Upper lobe of left lung (tissue), 6 donors: ENCODE measurements at regions not wholly inside any gene's neighbourhood (a gene's known extent, or its start where the extent isn't known, plus 50 kb on each side); places are given as distances from the start of the nearest gene placed in this dataset.

Source experiments
- ATAC-seq, 2 donors: fragments of 200-7000 bp; cut with Tn5 transposase; one replicate each; pipeline ENCODE4 v1.9.1; 2022; ENCODE audit warnings: mild to moderate bottlenecking in 2 of 2, moderate library complexity in 2 of 2; ENCODE audit not compliant: low FRiP score in 2 of 2
- DNase-seq, 2 donors: peaks; one replicate each; pipeline ENCODE4 v3.0.0-alpha.2; 2019 to 2020
- H3K27ac ChIP-seq, 4 donors: fragments of 200-600 bp; sonication (generic); one replicate each; pipeline ENCODE4 v1.5.1; 2016 to 2019
- H3K27me3 ChIP-seq, 4 donors: fragments of 200-600 bp; sonication (generic); one replicate each; pipeline ENCODE4 v1.5.1; 2017 to 2019
- H3K36me3 ChIP-seq, 4 donors: fragments of 200-600 bp; sonication (generic); one replicate each; pipeline ENCODE4 v1.5.1; 2016 to 2019
- H3K4me1 ChIP-seq, 4 donors: fragments of 200-600 bp; sonication (generic); one replicate each; pipeline ENCODE4 v1.5.1; 2018 to 2019
- H3K4me3 ChIP-seq, 4 donors: fragments of 200-600 bp; sonication (generic); one replicate each; pipeline ENCODE4 v1.5.1; 2017 to 2019; ENCODE audit warnings: mild to moderate bottlenecking in 2 of 4, moderate library complexity in 1 of 4
- H3K9me3 ChIP-seq, 4 donors: fragments of 200-600 bp; sonication (generic); one replicate each; pipeline ENCODE4 v1.5.1; 2018 to 2019
- EP300 ChIP-seq, 4 donors: sonication (generic); formaldehyde crosslinking; IDR thresholded peaks; one replicate each; pipeline ENCODE4 v1.5.1; 2017; ENCODE audit warnings: antibody characterized with exemption in 4 of 4, control low read depth in 2 of 4
- POLR2A ChIP-seq, 4 donors: fragments of 450-650 bp; IDR thresholded peaks; one replicate each; pipeline ENCODE4 v1.5.1; 2016 to 2017; ENCODE audit warnings: antibody characterized with exemption in 4 of 4, mild to moderate bottlenecking in 2 of 4
- POLR2AphosphoS5 ChIP-seq, 2 donors: sonication (generic); formaldehyde crosslinking; IDR thresholded peaks; one replicate each; pipeline ENCODE4 v1.5.1; 2017; ENCODE audit warnings: antibody characterized with exemption in 2 of 2
- WGBS, 2 donors: methylation state at CpG; one replicate each; pipeline ENCODE4 v1.1.5; 2017 to 2018; 5-methylcytosine and 5-hydroxymethylcytosine counted together
- TF ChIP-seq, protein P1 (sequence below), 6 experiments: fragments of 450-650 bp in 4 of 6; fragments of 200-600 bp in 2 of 6; sonication (generic) in 2 of 6; IDR thresholded peaks; one replicate each; pipeline ENCODE4 v1.5.1; 2016 to 2019; ENCODE audit warnings: antibody characterized with exemption in 6 of 6
- donor health status: DM: no; HTN: no; CAD: no; lungs with moderate emphysema.
- donor health status: DM: no; HTN: yes; CAD: no; lungs with severe emphysema.

DNA sequence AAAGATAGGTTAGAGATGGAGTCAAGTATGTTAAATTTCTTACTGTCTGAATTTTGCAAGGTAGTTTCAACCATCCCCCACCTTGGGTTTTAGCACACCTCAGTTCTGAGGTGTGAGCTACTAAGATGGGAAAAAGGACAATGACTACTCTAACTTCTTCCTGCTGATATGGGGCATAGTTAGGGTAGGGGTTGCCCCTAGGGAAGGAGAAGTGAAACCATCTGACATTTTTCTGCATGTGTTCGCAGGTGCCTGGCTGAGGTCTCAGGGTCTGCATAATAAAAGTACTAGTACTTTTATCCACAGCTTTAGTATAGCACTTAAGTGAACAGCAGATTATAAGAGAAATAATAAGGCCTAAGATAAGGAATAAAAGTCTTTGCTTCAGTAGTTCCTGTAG, 129.5 kb upstream of the CYSLTR1 start:
- H3K27me3 ChIP-seq, result no peaks in the 10 kb centered on the region
- no peaks in the 10 kb centered on the region for H3K36me3 ChIP-seq
- DNase-seq (no peak), ATAC-seq (no peak)
- TF ChIP-seq EP300 (IDR thresholded peaks at IDR 0.05), result no peak
- TF ChIP-seq, protein P1, sequence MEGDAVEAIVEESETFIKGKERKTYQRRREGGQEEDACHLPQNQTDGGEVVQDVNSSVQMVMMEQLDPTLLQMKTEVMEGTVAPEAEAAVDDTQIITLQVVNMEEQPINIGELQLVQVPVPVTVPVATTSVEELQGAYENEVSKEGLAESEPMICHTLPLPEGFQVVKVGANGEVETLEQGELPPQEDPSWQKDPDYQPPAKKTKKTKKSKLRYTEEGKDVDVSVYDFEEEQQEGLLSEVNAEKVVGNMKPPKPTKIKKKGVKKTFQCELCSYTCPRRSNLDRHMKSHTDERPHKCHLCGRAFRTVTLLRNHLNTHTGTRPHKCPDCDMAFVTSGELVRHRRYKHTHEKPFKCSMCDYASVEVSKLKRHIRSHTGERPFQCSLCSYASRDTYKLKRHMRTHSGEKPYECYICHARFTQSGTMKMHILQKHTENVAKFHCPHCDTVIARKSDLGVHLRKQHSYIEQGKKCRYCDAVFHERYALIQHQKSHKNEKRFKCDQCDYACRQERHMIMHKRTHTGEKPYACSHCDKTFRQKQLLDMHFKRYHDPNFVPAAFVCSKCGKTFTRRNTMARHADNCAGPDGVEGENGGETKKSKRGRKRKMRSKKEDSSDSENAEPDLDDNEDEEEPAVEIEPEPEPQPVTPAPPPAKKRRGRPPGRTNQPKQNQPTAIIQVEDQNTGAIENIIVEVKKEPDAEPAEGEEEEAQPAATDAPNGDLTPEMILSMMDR (IDR thresholded peaks at IDR 0.05), result no peak
- no peak for TF ChIP-seq POLR2AphosphoS5 (IDR thresholded peaks at IDR 0.05)
- no peak for TF ChIP-seq POLR2A (IDR thresholded peaks at IDR 0.05)
- peaks cover 0 to 5% (median 0%) of the 10 kb centered on the region in 4 donors for H3K9me3 ChIP-seq
- no peak overlapping the region for H3K4me3 ChIP-seq
- WGBS, 2 donors, result 76 to 83% methylated on average over 1 of the region's 1 CpG
- no peak overlapping the region for H3K27ac ChIP-seq
- H3K4me1 ChIP-seq, result no peaks in the 10 kb centered on the region

DNA sequence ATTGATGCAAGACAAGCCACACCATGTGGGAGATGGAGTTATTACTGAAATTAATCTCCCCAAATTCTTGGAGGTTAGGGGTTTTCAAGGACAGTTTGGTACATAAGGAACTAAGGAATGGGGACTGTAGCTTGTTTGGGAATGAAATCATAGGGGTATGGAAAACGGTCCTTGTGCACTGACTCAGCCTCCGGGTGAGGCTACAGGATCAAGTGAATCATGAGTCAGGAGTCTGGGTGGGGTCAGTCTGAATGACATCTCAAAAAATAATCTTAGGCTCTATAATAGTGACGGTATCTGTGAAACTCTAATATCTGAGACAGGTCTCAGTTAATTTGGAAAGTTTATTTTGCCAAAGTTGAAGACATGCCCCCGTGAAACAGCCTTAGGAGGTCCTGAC, 128.5 kb upstream of the CYSLTR1 start:
- TF ChIP-seq POLR2AphosphoS5 (IDR thresholded peaks at IDR 0.05) (no peak), EP300 (IDR thresholded peaks at IDR 0.05) (no peak), POLR2A (IDR thresholded peaks at IDR 0.05) (no peak)
- TF ChIP-seq, protein P1 (IDR thresholded peaks at IDR 0.05), result no peak
- DNase-seq, result no peak
- WGBS, 2 donors, result 73 to 80% methylated on average over 3 to 4 of the region's 4 CpGs
- no peak overlapping the region for H3K27ac ChIP-seq
- no peak overlapping the region for H3K4me3 ChIP-seq
- ATAC-seq, result peak in 1 of 2 donors; percentile 23
- no peaks in the 10 kb centered on the region for H3K4me1 ChIP-seq
- peaks cover 0 to 5% (median 0%) of the 10 kb centered on the region in 4 donors for H3K9me3 ChIP-seq
- H3K27me3 ChIP-seq, result no peaks in the 10 kb centered on the region
- no peaks in the 10 kb centered on the region for H3K36me3 ChIP-seq

GRCh38 chrX:78452356-78452755, 124.9 kb upstream of the CYSLTR1 start:
- no peaks in the 10 kb centered on the region for H3K27me3 ChIP-seq
- H3K36me3 ChIP-seq, result no peaks in the 10 kb centered on the region
- H3K27ac ChIP-seq, result no peak overlapping the region
- TF ChIP-seq POLR2A (IDR thresholded peaks at IDR 0.05), result no peak
- TF ChIP-seq, protein P1 (IDR thresholded peaks at IDR 0.05), result no peak
- TF ChIP-seq EP300 (IDR thresholded peaks at IDR 0.05), result no peak
- ATAC-seq (no peak), DNase-seq (no peak)
- no peaks in the 10 kb centered on the region for H3K4me1 ChIP-seq
- H3K4me3 ChIP-seq, result no peak overlapping the region
- no peaks in the 10 kb centered on the region for H3K9me3 ChIP-seq

DNA sequence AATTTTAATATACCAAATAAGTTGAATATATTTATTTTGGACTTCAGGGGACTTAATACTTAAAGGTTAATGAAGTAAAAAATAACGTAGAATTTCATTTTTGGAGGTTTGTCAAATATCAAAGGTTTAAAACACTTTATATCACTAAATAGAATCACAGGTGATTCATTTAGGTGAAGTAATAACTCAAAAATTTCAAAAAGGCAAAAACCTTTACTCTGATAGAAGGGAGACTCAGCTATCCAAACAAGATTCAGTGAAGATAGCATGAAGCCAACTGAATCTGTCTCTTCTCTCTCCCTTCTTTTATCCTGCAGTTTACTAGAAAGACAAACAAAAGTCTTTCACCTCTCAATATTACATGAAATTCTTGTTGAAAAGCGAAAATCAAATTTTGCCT, 110.2 kb upstream of the CYSLTR1 start:
- WGBS, 2 donors, result 47 to 75% methylated on average over 2 of the region's 2 CpGs
- no peak for ATAC-seq
- H3K9me3 ChIP-seq, result no peaks in the 10 kb centered on the region

DNA sequence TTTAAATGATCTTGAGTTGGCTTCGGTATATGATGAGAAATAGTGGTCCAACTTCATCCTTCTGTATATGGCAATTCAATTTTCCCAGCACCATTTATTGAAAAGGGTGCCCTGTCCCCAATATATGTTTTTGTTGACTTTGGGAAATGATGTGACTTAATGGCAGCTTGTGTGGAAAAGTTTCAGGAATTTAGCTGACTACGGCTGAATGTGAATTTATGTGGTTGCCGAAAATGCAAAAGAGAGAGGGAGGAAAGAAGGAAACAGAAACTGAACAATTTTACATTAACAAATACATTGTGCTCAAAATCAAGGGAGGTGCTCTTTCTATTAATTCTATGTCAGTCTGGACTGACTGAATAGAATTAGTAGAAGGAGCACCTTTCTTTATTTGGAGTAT, 101.8 kb upstream of the CYSLTR1 start:
- Histone ChIP-seq H3K27ac (no peak overlapping the region), H3K27me3 (no peaks in the 10 kb centered on the region), H3K4me3 (no peak overlapping the region), H3K4me1 (no peaks in the 10 kb centered on the region), H3K9me3 (no peaks in the 10 kb centered on the region), H3K36me3 (no peaks in the 10 kb centered on the region)
- TF ChIP-seq POLR2AphosphoS5 (IDR thresholded peaks at IDR 0.05), result no peak
- TF ChIP-seq POLR2A (IDR thresholded peaks at IDR 0.05), result no peak
- WGBS, 2 donors, result 89 to 96% methylated on average over 3 of the region's 3 CpGs
- no peak for ATAC-seq
- DNase-seq, result no peak

More for the DNA sequence above, 110.2 kb upstream of the CYSLTR1 start:
- no peak overlapping the region for H3K4me3 ChIP-seq
- no peaks in the 10 kb centered on the region for H3K27me3 ChIP-seq
- no peaks in the 10 kb centered on the region for H3K36me3 ChIP-seq
- TF ChIP-seq POLR2A (IDR thresholded peaks at IDR 0.05) (no peak), EP300 (IDR thresholded peaks at IDR 0.05) (no peak), POLR2AphosphoS5 (IDR thresholded peaks at IDR 0.05) (no peak)
- TF ChIP-seq, protein P1 (IDR thresholded peaks at IDR 0.05), result no peak
- no peaks in the 10 kb centered on the region for H3K4me1 ChIP-seq
- H3K27ac ChIP-seq, result no peak overlapping the region
- no peak for DNase-seq
